ENCODE measurements at regions not wholly inside any gene's neighbourhood (a gene's known extent, or its start where the extent isn't known, plus 50 kb on each side); places are given as distances from the start of the nearest gene placed in this dataset.
A peak's percentile ranks its signal among the peaks of the same experiment; 100 is the strongest.

- TF ChIP-seq HINFP (tag; conservative IDR thresholded peaks at IDR 0.05; ENCODE audit: low read depth) = no peak
- no peak for TF ChIP-seq TRIM24 (IDR thresholded peaks at IDR 0.05)
- no peak for TF ChIP-seq MTA2 (IDR thresholded peaks at IDR 0.05; ENCODE audit: low read depth)
- no peak for TF ChIP-seq CEBPG (CRISPR knock-in tag; IDR thresholded peaks at IDR 0.05)
- peak; percentile 20 to 65; a peak in 2 of 4 replicates for TF ChIP-seq CEBPG (tag; conservative IDR thresholded peaks at IDR 0.05 in 1 of 2, IDR thresholded peaks at IDR 0.05 in 1 of 2)
- no peak for TF ChIP-seq THRA (IDR thresholded peaks at IDR 0.05)
- TF ChIP-seq GTF2E2 (tag; IDR thresholded peaks at IDR 0.05) = 0 out of 2 replicates have a peak, but pooled peaks have one; percentile 11
- TF ChIP-seq SREBF2 (CRISPR knock-in tag; IDR thresholded peaks at IDR 0.05) = 0 out of 2 replicates have a peak, but pooled peaks have one; percentile 13
- no peak for TF ChIP-seq SMAD3 (CRISPR knock-in tag; conservative IDR thresholded peaks at IDR 0.05)
- no TSS peak for BruUV-seq (replicated peaks)
- Histone ChIP-seq H4K20me1 (replicated peaks; ENCODE audit: control insufficient read depth, insufficient read depth, low read length) (no peaks in the 10 kb centered on the region), H3K79me2 (ENCODE audit: control insufficient read depth, insufficient read depth, low read length) (no peaks in the 10 kb centered on the region), H3K27ac (ENCODE audit: extremely low read depth, low read depth, low read length) (peak overlapping the region; percentile 84), H3K4me2 (ENCODE audit: insufficient read depth, low read length) (peak overlapping the region; percentile 75), H3K9me1 (ENCODE audit: control insufficient read depth, insufficient read depth, low read length) (no peaks in the 10 kb centered on the region), H3K27me3 (ENCODE audit: control insufficient read depth in 2 of 2, insufficient read depth in 2 of 2, low read length in 2 of 2) (no peaks in the 10 kb centered on the region), H3K9ac (ENCODE audit: insufficient read depth in 1 of 2, low read depth in 2 of 2, low read length in 2 of 2) (peak overlapping the region in 1 of 2 experiments; percentile 66; a peak in 3 of 4 replicates), H3K36me3 (ENCODE audit: control insufficient read depth, insufficient read depth, low read length) (no peaks in the 10 kb centered on the region), H3K9me3 (replicated peaks; ENCODE audit: control insufficient read depth, insufficient read depth, low read depth, low read length) (no peaks in the 10 kb centered on the region), H3K4me3 (no peak overlapping the region), H3K4me1 (replicated peaks in 1 of 2; ENCODE audit: control insufficient read depth in 2 of 2, insufficient read depth in 2 of 2, low read length in 2 of 2) (peaks cover 25 to 54% of the 10 kb centered on the region in 2 experiments), H2AFZ (ENCODE audit: low read depth, low read length) (peak overlapping the region; percentile 87)
- WGBS (ENCODE audit: insufficient coverage, low coverage, missing lambda C conversion rate) = 55% methylated on average over 5 of the region's 5 CpGs
- POLR2A ChIA-PET = interaction anchor here (1.0 to 2.1 kb wide), 3 partner anchors 11 to 274 kb away, joined by 3 to 14 read pairs (median 4); partner anchors contain the start of gene CITED2
- CTCF ChIA-PET (ENCODE audit: low intra/inter-chr PET ratio) = no interaction called here
- FAIRE-seq = no peak
- intact Hi-C loops (cut with micrococcal nuclease) (loop anchor here (1.0 to 5.0 kb wide), 4 partner anchors 61 to 273 kb away; no protein-coding TSS in a partner anchor), in situ Hi-C loops (cut with MboI) (no loop called here)
- no peak; the same call in 2 of the 3 replicates for ATAC-seq
- no peak for DNase-seq (ENCODE audit: extremely low read depth in 1 of 4, low spot score in 3 of 4)
These were observed 273.4 kb upstream of the CITED2 start for GRCh38 chr6:139647841-139648240.

Data from K562 (cell line).